Psoas muscle (tissue), 7 donors: ENCODE measurements at regions not wholly inside any gene's neighbourhood (a gene's known extent, or its start where the extent isn't known, plus 50 kb on each side); places are given as distances from the start of the nearest gene placed in this dataset.

Experiments used
- ATAC-seq, 4 donors: fragments of 200-7000 bp; cut with Tn5 transposase; one replicate each; pipeline ENCODE4 v1.9.1; 2020; ENCODE audit warnings: moderate library complexity in 3 of 4, mild to moderate bottlenecking in 2 of 4
- DNase-seq, 2 donors: peaks; one replicate each; pipeline ENCODE4 v3.0.0-alpha.2; 2020
- H3K27ac ChIP-seq: fragments of 200-600 bp; one replicate; pipeline ENCODE4 v1.8.0; 2022
- H3K27me3 ChIP-seq, 3 donors: fragments of 200-600 bp in 1 of 3; one replicate each; pipeline versions ENCODE4 v1.6.1 to v1.8.0; 2013 to 2022; ENCODE audit warnings: low read length in 2 of 3, mild to moderate bottlenecking in 2 of 3, moderate library complexity in 1 of 3; ENCODE audit not compliant: insufficient read depth in 3 of 3
- H3K36me3 ChIP-seq, 2 donors: fragments of 200-600 bp in 1 of 2; one replicate each; pipeline versions ENCODE4 v1.6.1 to v1.8.0; 2013 to 2022; ENCODE audit warnings: low read depth in 1 of 2, mild to moderate bottlenecking in 1 of 2, moderate library complexity in 1 of 2; ENCODE audit not compliant: insufficient read depth in 1 of 2
- H3K4me1 ChIP-seq: fragments of 200-600 bp; one replicate; pipeline ENCODE4 v1.8.0; 2022
- H3K4me3 ChIP-seq: fragments of 200-600 bp; one replicate; pipeline ENCODE4 v1.8.0; 2022; ENCODE audit warnings: mild to moderate bottlenecking
- H3K9me3 ChIP-seq: fragments of 200-600 bp; one replicate; pipeline ENCODE4 v1.8.0; 2022
- WGBS, 3 donors: extraction: QIAGEN DNeasy Blood & Tissue Kit; methylation state at CpG; one replicate each; pipeline versions ENCODE4 v1.1.6 to v1.1.7; 2013; 5-methylcytosine and 5-hydroxymethylcytosine counted together
- intact Hi-C, 2 donors: fragments of 100-400 bp; cut with DNase I; formaldehyde crosslinking; loops; one replicate each; pipeline versions ENCODE4 v1.11.0 to v1.14.2; 2022
- TF ChIP-seq, protein P1 (sequence below): fragments of 200-600 bp; IDR thresholded peaks from one replicate; pipeline ENCODE4 v1.8.0; 2022; ENCODE audit warnings: antibody characterized with exemption
- donor health status: healthy with polysubstance abuse.
- donor health status: DM: no; HTN: no; CAD: no; lungs with moderate emphysema.
- donor health status: Bipolar disorder and iron deficiency.
- donor health status: healthy.
- donor health status: DM: yes; HTN: yes; CAD: no.
- donor health status: DM: no; HTN: no; CAD: no.
- donor health status: DM: yes; HTN: yes; CAD: no.

DNA sequence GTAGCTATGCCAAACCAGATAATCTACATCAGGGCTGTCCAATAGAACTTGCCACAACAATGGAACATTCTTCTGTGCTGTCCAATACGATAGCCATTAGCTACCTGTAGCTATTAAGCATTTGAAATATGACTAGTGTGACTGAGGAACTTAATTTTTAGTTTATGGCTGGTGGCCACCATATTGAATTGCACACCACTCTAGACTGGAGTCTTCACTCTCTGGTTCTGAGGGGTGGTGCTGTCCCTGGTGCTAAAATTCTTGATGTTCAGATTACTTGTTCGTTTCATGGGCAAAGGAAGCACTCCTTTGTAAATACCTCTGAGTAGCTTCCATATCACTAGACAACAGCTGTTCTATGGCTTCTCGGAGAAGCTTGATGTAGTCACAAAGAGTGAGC lies 296.6 kb downstream of the NPIPA8 start:
- peaks cover 0 to 9% (median 0%) of the 10 kb centered on the region in 3 donors for H3K27me3 ChIP-seq
- intact Hi-C loops: no loop called here
- DNase-seq: no peak
- H3K27ac ChIP-seq: no peak overlapping the region
- TF ChIP-seq, protein P1, sequence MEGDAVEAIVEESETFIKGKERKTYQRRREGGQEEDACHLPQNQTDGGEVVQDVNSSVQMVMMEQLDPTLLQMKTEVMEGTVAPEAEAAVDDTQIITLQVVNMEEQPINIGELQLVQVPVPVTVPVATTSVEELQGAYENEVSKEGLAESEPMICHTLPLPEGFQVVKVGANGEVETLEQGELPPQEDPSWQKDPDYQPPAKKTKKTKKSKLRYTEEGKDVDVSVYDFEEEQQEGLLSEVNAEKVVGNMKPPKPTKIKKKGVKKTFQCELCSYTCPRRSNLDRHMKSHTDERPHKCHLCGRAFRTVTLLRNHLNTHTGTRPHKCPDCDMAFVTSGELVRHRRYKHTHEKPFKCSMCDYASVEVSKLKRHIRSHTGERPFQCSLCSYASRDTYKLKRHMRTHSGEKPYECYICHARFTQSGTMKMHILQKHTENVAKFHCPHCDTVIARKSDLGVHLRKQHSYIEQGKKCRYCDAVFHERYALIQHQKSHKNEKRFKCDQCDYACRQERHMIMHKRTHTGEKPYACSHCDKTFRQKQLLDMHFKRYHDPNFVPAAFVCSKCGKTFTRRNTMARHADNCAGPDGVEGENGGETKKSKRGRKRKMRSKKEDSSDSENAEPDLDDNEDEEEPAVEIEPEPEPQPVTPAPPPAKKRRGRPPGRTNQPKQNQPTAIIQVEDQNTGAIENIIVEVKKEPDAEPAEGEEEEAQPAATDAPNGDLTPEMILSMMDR: no peak
- H3K4me1 ChIP-seq: no peaks in the 10 kb centered on the region
- 72 to 82% (median 79%) methylated on average over 3 of the region's 3 CpGs for WGBS, 3 donors
- no peak for ATAC-seq
- H3K9me3 ChIP-seq: no peaks in the 10 kb centered on the region
- no peak overlapping the region for H3K4me3 ChIP-seq
- no peaks in the 10 kb centered on the region for H3K36me3 ChIP-seq

DNA sequence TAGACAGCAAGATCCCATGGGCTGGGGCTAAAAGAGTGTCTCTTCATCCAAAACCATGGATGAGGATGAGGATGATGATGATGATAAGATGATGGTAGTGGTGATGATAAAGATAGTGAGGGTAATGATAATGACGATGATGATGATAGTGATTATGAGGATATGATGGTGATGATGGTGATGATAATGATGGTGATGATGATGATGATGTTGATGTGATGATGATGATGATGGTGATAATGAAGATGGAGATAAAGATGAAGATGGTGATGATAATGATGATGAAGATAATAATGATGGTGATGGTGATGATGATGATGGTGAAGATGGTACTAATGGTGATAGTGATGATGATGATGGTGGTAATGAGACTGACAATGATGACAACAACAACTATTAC lies 299.5 kb downstream of the NPIPA8 start:
- no peak for ATAC-seq
- H3K36me3 ChIP-seq: no peaks in the 10 kb centered on the region
- 93 to 100% (median 94%) methylated on average over 1 of the region's 1 CpG for WGBS, 3 donors
- TF ChIP-seq, protein P1: no peak
- no peak for DNase-seq
- peaks cover 0 to 4% (median 0%) of the 10 kb centered on the region in 3 donors for H3K27me3 ChIP-seq
- no peak overlapping the region for H3K4me3 ChIP-seq
- no peak overlapping the region for H3K27ac ChIP-seq
- intact Hi-C loops: no loop called here
- no peaks in the 10 kb centered on the region for H3K9me3 ChIP-seq
- no peaks in the 10 kb centered on the region for H3K4me1 ChIP-seq

DNA sequence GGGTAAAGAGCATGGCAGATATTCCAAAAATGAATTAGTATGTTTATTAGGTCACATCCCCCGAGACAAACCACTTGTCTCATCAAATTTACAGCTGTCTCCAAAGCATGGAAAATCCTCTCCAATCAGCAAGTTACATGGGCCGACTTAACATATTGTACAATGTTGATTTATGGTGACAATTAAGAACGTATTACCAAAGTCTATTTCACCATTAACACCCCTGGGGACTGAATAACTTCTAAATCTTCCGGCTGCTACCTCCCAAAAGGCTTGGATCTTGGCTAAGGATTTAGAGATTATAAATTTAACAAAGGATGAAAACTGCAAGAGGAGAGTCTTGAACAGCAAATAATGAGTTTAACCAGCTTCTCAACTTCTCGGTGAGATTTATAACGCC lies 311.9 kb downstream of the NPIPA8 start:
- H3K36me3 ChIP-seq: no peaks in the 10 kb centered on the region
- ATAC-seq: peak in 2 of 4 donors; percentile 30 to 60
- intact Hi-C loops: no loop called here

DNA sequence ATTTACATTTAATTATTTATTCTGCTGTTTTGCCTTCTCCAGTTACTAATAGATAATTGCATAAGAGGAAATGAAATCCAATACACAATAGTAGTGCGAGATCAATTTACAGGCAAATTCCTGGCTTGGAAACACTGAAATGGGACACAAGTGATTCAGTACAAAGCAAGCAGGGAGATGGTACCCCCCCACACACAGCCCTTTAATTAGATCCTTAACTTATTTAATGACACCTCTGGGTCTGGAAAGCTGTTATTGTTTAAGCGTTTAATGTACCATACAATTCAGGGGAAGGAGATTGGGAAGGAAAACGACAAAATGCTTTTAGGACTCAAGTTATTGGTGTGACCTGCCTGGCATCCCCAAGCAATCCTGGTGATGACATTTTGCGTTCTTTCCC lies 318.2 kb downstream of the NPIPA8 start:
- Histone ChIP-seq H3K36me3 (no peaks in the 10 kb centered on the region), H3K4me1 (no peaks in the 10 kb centered on the region), H3K27me3 (no peaks in the 10 kb centered on the region), H3K4me3 (no peak overlapping the region), H3K27ac (no peak overlapping the region), H3K9me3 (no peaks in the 10 kb centered on the region)
- intact Hi-C loops: no loop called here
- ATAC-seq: no peak
- TF ChIP-seq, protein P1: no peak
- DNase-seq: no peak
- 20 to 31% (median 24%) methylated on average over 4 of the region's 4 CpGs for WGBS, 3 donors

More for the DNA sequence above, 311.9 kb downstream of the NPIPA8 start:
- no peaks in the 10 kb centered on the region for H3K4me1 ChIP-seq
- TF ChIP-seq, protein P1: no peak
- no peaks in the 10 kb centered on the region for H3K27me3 ChIP-seq
- no peak overlapping the region for H3K4me3 ChIP-seq
- no peaks in the 10 kb centered on the region for H3K9me3 ChIP-seq
- WGBS, 3 donors: 15 to 19% (median 18%) methylated on average over 6 of the region's 6 CpGs
- H3K27ac ChIP-seq: no peak overlapping the region
- DNase-seq: no peak

DNA sequence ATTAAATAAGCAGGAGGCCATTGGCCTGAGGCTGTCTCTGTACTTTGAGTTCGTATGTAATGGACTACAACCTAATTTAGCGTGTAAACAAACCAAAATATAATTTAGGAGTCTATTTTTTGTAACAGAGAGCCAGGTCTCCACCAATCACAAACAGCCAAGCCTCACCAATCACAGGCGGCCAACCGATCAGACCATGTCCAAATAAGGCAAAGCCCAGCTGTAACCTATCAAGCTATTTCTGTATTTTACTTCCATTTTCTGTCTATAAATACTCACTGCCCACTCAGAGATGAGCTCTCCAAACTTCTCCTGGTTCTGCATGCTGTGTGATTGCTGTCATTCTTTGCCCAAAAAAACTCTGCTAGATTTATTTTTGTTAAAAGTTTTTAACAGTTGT lies 322.7 kb downstream of the NPIPA8 start:
- H3K4me1 ChIP-seq: no peaks in the 10 kb centered on the region
- TF ChIP-seq, protein P1: no peak
- no peak overlapping the region for H3K27ac ChIP-seq
- no peaks in the 10 kb centered on the region for H3K9me3 ChIP-seq
- no peak for ATAC-seq
- no peak overlapping the region for H3K4me3 ChIP-seq
- H3K36me3 ChIP-seq: no peaks in the 10 kb centered on the region
- no peak for DNase-seq
- WGBS, 3 donors: 74 to 80% (median 75%) methylated on average over 4 of the region's 4 CpGs
- intact Hi-C loops: no loop called here
- peaks cover 0 to 3% (median 0%) of the 10 kb centered on the region in 3 donors for H3K27me3 ChIP-seq
